ENCODE measurements at regions not wholly inside any gene's neighbourhood (a gene's known extent, or its start where the extent isn't known, plus 50 kb on each side); places are given as distances from the start of the nearest gene placed in this dataset.

DNA sequence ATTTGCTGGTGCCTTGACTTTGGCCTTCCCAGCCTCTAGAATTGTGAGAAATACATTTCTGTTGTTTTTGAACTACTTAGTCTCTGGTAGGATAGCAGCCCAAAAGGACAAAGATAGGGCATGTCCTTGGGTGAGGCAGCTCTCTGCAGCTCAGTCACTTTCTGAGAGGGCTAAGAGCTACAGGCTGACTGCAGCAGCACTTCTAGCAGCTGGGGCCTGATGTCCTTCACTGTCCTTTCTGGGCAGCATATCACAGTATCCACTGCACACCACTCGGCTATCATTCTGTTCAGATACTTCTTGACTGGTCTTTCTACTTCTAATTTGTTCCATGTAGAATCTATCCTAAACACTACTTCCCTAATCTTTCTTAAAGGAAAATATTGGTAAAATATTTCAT, 68.5 kb upstream of the CLDN10 start:
- TF ChIP-seq, protein P1, sequence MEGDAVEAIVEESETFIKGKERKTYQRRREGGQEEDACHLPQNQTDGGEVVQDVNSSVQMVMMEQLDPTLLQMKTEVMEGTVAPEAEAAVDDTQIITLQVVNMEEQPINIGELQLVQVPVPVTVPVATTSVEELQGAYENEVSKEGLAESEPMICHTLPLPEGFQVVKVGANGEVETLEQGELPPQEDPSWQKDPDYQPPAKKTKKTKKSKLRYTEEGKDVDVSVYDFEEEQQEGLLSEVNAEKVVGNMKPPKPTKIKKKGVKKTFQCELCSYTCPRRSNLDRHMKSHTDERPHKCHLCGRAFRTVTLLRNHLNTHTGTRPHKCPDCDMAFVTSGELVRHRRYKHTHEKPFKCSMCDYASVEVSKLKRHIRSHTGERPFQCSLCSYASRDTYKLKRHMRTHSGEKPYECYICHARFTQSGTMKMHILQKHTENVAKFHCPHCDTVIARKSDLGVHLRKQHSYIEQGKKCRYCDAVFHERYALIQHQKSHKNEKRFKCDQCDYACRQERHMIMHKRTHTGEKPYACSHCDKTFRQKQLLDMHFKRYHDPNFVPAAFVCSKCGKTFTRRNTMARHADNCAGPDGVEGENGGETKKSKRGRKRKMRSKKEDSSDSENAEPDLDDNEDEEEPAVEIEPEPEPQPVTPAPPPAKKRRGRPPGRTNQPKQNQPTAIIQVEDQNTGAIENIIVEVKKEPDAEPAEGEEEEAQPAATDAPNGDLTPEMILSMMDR (IDR thresholded peaks at IDR 0.05; ENCODE audit: insufficient read depth, low read length, severe bottlenecking): no peak
- DNase-seq (ENCODE audit: low read depth) (no peak), FAIRE-seq (no peak)
- Histone ChIP-seq H3K27me3 (ENCODE audit: control insufficient read depth, insufficient read depth, low read length) (no peaks in the 10 kb centered on the region), H3K36me3 (ENCODE audit: control insufficient read depth, insufficient read depth, low read length) (no peaks in the 10 kb centered on the region), H3K4me3 (ENCODE audit: low read depth, low read length) (no peak overlapping the region)

DNA sequence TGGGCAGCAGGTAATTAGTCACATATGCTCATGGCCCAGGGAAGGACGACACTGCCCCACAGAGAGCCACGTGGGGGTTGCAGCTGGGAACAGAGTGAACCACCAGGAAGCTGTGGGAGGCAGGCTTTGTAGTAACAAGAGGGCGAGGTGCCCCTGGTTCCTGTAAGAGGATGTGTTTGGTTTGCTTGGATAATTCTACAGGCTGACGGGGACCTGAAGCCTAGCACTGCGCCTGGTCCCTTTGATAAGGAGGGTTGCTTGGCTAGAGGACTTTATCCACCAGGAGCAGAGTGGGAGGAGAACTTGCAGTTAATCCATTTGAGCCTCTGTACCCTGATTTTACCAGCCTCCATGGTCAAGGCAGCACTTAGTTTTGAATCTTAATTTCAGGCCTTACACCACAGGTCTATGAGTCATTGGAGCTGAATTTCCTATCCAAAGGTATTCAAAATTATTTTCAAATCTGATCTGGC, 67.4 kb upstream of the CLDN10 start:
- FAIRE-seq: no peak
- H3K27me3 ChIP-seq (ENCODE audit: control insufficient read depth, insufficient read depth, low read length): no peaks in the 10 kb centered on the region
- H3K36me3 ChIP-seq (ENCODE audit: control insufficient read depth, insufficient read depth, low read length): no peaks in the 10 kb centered on the region
- DNase-seq (ENCODE audit: low read depth): peak; percentile 73
- TF ChIP-seq, protein P1 (IDR thresholded peaks at IDR 0.05; ENCODE audit: insufficient read depth, low read length, severe bottlenecking): no peak
- H3K4me3 ChIP-seq (ENCODE audit: low read depth, low read length): no peak overlapping the region

DNA sequence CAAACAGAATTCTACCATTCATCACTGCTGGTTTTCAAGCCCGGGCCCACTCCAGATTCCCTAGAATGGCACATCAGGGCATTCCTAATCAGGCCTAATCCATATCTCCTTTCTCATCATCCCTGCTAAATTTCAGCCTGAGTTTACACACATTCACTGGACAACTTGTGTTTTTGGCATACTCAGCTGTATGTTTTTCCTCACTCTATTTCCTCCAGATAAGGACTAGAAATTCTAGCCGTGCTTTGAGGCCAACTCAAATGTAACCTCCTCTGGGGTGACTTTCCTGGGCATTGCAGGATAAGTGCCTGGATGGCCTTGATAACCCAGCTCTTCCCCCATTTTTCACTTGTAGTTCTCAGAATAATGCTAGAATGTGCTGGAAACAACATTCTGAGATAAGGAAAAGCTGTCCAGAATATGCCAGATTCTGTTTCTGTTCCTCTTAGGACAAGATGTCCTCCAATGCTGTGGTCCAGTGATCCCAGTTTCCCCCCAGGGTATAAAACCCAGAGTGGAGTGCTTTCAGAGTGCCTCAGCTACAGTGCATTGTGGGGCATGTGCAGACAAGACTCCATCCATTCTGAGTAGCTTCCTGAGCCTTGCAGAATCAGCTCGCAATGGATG, 66.9 kb upstream of the CLDN10 start:
- no peaks in the 10 kb centered on the region for H3K27me3 ChIP-seq (ENCODE audit: control insufficient read depth, insufficient read depth, low read length)
- H3K36me3 ChIP-seq (ENCODE audit: control insufficient read depth, insufficient read depth, low read length): no peaks in the 10 kb centered on the region
- FAIRE-seq (no peak), DNase-seq (ENCODE audit: low read depth) (peak; percentile 90)
- TF ChIP-seq, protein P1 (IDR thresholded peaks at IDR 0.05; ENCODE audit: insufficient read depth, low read length, severe bottlenecking): no peak
- no peak overlapping the region for H3K4me3 ChIP-seq (ENCODE audit: low read depth, low read length)

DNA sequence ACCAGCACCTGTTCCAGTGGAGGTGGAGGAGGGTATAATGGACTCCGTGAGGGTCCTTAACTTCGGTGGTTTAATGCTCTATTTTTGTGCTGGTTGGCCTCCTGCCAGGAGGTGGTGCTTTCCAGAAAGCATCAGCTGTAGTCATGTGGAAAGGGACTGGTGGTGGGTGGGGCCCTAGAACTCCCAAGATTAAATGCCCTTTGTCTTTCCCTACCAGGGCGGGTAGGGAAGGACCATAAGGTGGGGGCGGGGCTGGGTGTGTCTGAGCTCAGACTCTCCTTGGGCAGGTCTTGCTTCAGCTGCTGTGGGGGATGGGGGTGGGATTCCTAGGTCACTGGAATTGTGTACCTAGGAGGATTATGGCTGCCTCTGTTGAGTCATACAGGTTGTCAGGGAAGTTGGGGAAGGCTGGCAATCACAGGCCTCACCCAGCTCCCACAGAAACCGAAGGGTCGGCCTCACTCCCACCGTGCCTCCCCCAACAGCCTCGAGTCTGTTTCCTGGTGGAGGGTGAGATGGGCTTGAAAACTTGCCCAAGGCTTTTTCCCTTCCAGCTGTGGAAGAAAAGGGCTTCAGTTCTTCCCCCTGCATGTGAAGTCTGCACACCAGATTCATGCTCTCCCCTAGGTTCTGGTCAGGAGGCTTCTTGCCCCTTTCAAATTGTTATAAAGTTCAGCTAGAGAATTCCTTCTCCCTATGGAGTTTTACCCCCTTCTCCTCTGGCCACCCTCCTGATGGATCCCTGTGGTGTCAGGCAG, 60.3 kb upstream of the CLDN10 start:
- FAIRE-seq (no peak), DNase-seq (ENCODE audit: low read depth) (peak; percentile 73)
- no peaks in the 10 kb centered on the region for H3K36me3 ChIP-seq (ENCODE audit: control insufficient read depth, insufficient read depth, low read length)
- TF ChIP-seq, protein P1 (IDR thresholded peaks at IDR 0.05; ENCODE audit: insufficient read depth, low read length, severe bottlenecking): no peak
- no peaks in the 10 kb centered on the region for H3K27me3 ChIP-seq (ENCODE audit: control insufficient read depth, insufficient read depth, low read length)
- no peak overlapping the region for H3K4me3 ChIP-seq (ENCODE audit: low read depth, low read length)

DNA sequence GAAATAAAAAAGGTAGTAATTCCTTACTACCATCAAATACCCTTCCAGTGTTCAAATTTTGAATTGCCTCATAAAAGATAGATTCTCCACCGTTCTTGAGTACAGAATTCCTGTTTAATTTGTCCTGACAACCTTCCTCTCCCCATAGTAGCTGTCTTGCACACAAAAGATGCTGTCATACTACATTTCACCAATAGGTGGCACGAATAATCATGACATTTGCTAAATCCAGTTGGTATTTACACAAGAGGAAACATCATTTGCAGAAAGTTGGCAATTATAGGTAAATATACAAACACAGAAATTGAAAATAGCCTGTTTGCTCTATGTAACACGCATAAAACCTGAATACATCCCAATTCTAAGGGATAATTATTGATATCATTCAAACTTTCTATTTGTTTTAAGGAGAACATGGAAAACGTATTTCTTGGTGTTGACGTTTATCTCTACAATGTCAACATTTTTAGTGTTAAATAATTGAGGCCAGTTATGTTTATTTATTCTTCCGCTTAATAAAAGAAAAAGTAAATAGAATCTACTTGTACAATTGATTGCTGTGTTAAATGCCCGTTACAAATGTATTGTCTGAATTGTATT, 58.3 kb upstream of the CLDN10 start:
- H3K4me3 ChIP-seq (ENCODE audit: low read depth, low read length): no peak overlapping the region
- FAIRE-seq (no peak), DNase-seq (ENCODE audit: low read depth) (peak; percentile 83)
- no peaks in the 10 kb centered on the region for H3K27me3 ChIP-seq (ENCODE audit: control insufficient read depth, insufficient read depth, low read length)
- TF ChIP-seq, protein P1 (IDR thresholded peaks at IDR 0.05; ENCODE audit: insufficient read depth, low read length, severe bottlenecking): peak; percentile 52
- no peaks in the 10 kb centered on the region for H3K36me3 ChIP-seq (ENCODE audit: control insufficient read depth, insufficient read depth, low read length)
